Panc1 (cell line): ENCODE measurements at regions not wholly inside any gene's neighbourhood (a gene's known extent, or its start where the extent isn't known, plus 50 kb on each side); places are given as distances from the start of the nearest gene placed in this dataset.

Experiments
- ATAC-seq: fragments of 200-7000 bp; cut with Tn5 transposase; 2 replicates; pipeline ENCODE4 v1.9.1; 2020; ENCODE audit warnings: mild to moderate bottlenecking, moderate library complexity
- BruUV-seq: library from RNA; stranded (reverse); fragments of 400-500 nt; replicated peaks from 2 replicates; lab custom pipeline; 2021; lab: Mats Ljungman, UMichigan
- CTCF ChIA-PET: fragments of 300-600 bp; sonication (Branson Sonifier 250); formaldehyde crosslinking; loops from one replicate; lab custom pipeline; 2022; ENCODE audit warnings: antibody characterized with exemption; lab: Charles Lee
- POLR2A ChIA-PET: fragments of 300-600 bp; sonication (Branson Sonifier 250); formaldehyde crosslinking; loops from one replicate; lab custom pipeline; 2022; ENCODE audit warnings: antibody characterized with exemption; lab: Charles Lee
- DNase-seq: peaks from one replicate; pipeline ENCODE4 v3.0.0-alpha.2; 2010; ENCODE audit warnings: low read depth, low spot score
- H3K27ac ChIP-seq: 2 replicates; pipeline ENCODE4 v1.5.1; 2011; ENCODE audit warnings: mild to moderate bottlenecking, low read length, inconsistent platforms
- H3K27me3 ChIP-seq: fragments of 200-500 bp; sonication (Bioruptor generic); 2 replicates; pipeline ENCODE4 v1.6.0; 2014; ENCODE audit warnings: low read length, inconsistent platforms; ENCODE audit not compliant: control insufficient read depth, insufficient read depth
- H3K36me3 ChIP-seq: fragments of 200-500 bp; sonication (Bioruptor generic); 2 replicates; pipeline ENCODE4 v1.5.1; 2014; ENCODE audit warnings: inconsistent platforms, mild to moderate bottlenecking, low read length, moderate library complexity; ENCODE audit not compliant: control insufficient read depth, insufficient read depth
- H3K4me1 ChIP-seq: 2 replicates; pipeline ENCODE4 v1.5.1; 2011; ENCODE audit warnings: inconsistent platforms, mild to moderate bottlenecking, low read length, moderate library complexity; ENCODE audit not compliant: control insufficient read depth, insufficient read depth
- H3K4me3 ChIP-seq, 2 experiments: 2 replicates each; pipeline ENCODE4 v1.5.1; 2011 to 2012; ENCODE audit warnings: low read depth in 2 of 2, low read length in 2 of 2, mild to moderate bottlenecking in 2 of 2, inconsistent platforms in 1 of 2, moderate library complexity in 1 of 2
- H3K9me3 ChIP-seq: fragments of 200-500 bp; sonication (Bioruptor generic); 2 replicates; pipeline ENCODE4 v1.5.1; 2014; ENCODE audit warnings: low read depth, mild to moderate bottlenecking, inconsistent platforms, low read length, moderate library complexity; ENCODE audit not compliant: control insufficient read depth, insufficient read depth
- POLR2AphosphoS5 ChIP-seq: IDR thresholded peaks from 2 replicates; pipeline ENCODE4 v1.6.1; 2012; ENCODE audit warnings: mild to moderate bottlenecking, low read depth, low read length, moderate library complexity
- SIN3A ChIP-seq: IDR thresholded peaks from 2 replicates; pipeline ENCODE4 v1.6.1; 2012; ENCODE audit warnings: low read depth, mild to moderate bottlenecking, low read length, moderate library complexity, borderline replicate concordance; ENCODE audit not compliant: insufficient read depth
- TCF7L2 ChIP-seq: IDR thresholded peaks from 2 replicates; pipeline ENCODE4 v1.6.1; 2011; ENCODE audit warnings: mild to moderate bottlenecking, low read depth, low read length, inconsistent platforms
- in situ Hi-C: cut with HindIII; loops from 2 replicates; pipeline ENCODE4 v1.10.0; 2016; ENCODE audit warnings: low sequenced_read_pairs, low pct_unique_long_range_greater_than_20kb
- intact Hi-C: fragments of 100-400 bp; cut with micrococcal nuclease; formaldehyde crosslinking; loops from one replicate; pipeline ENCODE4 v1.10.0; 2022; ENCODE audit not compliant: unreplicated experiment
- TF ChIP-seq, protein P1 (sequence below): fragments of 450-650 bp; IDR thresholded peaks from 2 replicates; pipeline ENCODE4 v1.5.1; 2017; ENCODE audit warnings: mild to moderate bottlenecking
- TF ChIP-seq, protein P2 (sequence below), 2 experiments: IDR thresholded peaks; 2 replicates each; pipeline ENCODE4 v1.6.1; 2011 to 2012; ENCODE audit warnings: low read depth in 2 of 2, control low read depth in 1 of 2, low read length in 1 of 2, mild to moderate bottlenecking in 1 of 2, moderate library complexity in 1 of 2; ENCODE audit not compliant: insufficient read depth in 1 of 2

DNA sequence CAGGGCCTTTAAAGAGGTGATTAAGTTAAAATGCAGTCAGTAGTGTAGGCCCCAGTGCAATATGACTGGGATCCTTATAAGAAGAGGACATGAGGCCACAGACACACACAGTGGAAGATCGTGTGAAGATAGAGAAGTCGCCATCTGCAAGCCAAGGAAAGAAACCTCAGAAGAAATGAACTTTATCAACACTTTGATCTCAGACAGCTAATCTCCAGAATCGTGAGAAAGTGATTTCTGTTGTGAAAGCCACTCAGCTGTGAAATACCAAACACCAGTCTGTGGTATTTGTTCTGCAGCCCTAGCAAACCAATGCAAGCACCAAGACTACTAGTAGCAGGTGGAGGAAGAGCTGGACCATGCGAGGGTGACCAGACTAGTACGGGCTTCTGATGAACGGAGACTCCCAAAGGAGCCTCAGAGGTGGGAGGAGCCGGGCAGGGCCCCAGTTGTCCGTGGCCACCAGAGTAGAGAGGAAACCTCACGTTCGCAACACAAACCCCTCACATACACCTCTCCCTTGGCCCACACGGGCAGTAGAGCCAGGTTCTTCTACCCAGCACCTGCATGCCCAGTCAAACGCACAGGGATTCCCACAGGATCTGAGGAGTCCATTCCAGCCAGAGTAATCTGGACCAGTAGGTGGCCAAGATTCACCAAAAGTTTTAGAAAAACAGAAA lies 243.0 kb downstream of the TTC8 start:
- TF ChIP-seq, protein P1, sequence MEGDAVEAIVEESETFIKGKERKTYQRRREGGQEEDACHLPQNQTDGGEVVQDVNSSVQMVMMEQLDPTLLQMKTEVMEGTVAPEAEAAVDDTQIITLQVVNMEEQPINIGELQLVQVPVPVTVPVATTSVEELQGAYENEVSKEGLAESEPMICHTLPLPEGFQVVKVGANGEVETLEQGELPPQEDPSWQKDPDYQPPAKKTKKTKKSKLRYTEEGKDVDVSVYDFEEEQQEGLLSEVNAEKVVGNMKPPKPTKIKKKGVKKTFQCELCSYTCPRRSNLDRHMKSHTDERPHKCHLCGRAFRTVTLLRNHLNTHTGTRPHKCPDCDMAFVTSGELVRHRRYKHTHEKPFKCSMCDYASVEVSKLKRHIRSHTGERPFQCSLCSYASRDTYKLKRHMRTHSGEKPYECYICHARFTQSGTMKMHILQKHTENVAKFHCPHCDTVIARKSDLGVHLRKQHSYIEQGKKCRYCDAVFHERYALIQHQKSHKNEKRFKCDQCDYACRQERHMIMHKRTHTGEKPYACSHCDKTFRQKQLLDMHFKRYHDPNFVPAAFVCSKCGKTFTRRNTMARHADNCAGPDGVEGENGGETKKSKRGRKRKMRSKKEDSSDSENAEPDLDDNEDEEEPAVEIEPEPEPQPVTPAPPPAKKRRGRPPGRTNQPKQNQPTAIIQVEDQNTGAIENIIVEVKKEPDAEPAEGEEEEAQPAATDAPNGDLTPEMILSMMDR: no peak
- TF ChIP-seq SIN3A (no peak), POLR2AphosphoS5 (no peak), TCF7L2 (no peak)
- TF ChIP-seq, protein P2, sequence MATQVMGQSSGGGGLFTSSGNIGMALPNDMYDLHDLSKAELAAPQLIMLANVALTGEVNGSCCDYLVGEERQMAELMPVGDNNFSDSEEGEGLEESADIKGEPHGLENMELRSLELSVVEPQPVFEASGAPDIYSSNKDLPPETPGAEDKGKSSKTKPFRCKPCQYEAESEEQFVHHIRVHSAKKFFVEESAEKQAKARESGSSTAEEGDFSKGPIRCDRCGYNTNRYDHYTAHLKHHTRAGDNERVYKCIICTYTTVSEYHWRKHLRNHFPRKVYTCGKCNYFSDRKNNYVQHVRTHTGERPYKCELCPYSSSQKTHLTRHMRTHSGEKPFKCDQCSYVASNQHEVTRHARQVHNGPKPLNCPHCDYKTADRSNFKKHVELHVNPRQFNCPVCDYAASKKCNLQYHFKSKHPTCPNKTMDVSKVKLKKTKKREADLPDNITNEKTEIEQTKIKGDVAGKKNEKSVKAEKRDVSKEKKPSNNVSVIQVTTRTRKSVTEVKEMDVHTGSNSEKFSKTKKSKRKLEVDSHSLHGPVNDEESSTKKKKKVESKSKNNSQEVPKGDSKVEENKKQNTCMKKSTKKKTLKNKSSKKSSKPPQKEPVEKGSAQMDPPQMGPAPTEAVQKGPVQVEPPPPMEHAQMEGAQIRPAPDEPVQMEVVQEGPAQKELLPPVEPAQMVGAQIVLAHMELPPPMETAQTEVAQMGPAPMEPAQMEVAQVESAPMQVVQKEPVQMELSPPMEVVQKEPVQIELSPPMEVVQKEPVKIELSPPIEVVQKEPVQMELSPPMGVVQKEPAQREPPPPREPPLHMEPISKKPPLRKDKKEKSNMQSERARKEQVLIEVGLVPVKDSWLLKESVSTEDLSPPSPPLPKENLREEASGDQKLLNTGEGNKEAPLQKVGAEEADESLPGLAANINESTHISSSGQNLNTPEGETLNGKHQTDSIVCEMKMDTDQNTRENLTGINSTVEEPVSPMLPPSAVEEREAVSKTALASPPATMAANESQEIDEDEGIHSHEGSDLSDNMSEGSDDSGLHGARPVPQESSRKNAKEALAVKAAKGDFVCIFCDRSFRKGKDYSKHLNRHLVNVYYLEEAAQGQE (IDR thresholded peaks at IDR 0.05; ENCODE audit: insufficient read depth in 1 of 2, low read depth in 2 of 2, low read length in 1 of 2): no peak
- ChIA-PET CTCF (no interaction called here), POLR2A (no interaction called here)
- no peaks in the 10 kb centered on the region for H3K27me3 ChIP-seq
- ATAC-seq (no peak), DNase-seq (no peak)
- BruUV-seq: no TSS peak
- no peak overlapping the region for H3K27ac ChIP-seq
- H3K4me1 ChIP-seq: no peaks in the 10 kb centered on the region
- intact Hi-C loops: no loop called here
- no peak overlapping the region for H3K4me3 ChIP-seq
- no peaks in the 10 kb centered on the region for H3K9me3 ChIP-seq
- in situ Hi-C loops: no loop called here
- no peaks in the 10 kb centered on the region for H3K36me3 ChIP-seq

DNA sequence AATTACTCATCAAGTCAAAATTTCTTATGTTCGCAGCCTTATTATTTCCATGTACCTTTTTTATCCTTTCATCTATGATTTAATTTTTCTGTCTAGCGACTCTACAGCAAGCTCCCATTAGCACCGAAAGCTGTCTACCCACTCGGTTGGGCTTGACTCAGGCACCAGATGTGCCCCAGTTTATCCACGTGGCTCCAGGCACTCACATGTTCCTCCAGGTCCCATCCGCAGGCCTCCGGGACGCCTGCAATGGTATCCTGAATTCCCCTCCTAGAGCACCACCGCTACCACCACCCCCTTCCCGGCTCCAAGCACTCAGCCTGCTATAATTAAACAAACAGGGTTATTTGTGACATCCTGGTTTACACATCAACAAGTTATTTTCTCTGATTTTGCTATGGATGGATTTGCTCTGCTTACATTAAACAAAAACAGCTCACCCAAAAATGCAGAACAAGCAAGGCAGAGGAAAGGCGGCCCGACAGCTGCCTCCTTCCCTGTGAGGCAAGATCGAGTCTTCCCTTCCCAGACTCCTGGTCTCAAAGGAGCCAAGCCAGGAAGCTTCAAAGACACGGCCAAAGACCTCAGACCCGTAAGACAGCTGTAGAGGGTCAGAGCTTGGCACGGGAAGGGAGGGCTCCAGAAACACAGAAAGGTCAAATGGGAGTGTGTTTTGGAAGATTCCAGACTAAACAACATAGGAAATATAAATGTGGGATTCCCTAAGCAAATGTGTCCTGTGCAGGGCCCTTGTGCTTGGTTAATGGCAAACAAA lies 253.8 kb downstream of the TTC8 start:
- CTCF ChIA-PET: no interaction called here

More for the DNA sequence above, 253.8 kb downstream of the TTC8 start:
- intact Hi-C loops (no loop called here), in situ Hi-C loops (no loop called here)
- TF ChIP-seq, protein P1: no peak
- TF ChIP-seq POLR2AphosphoS5 (no peak), SIN3A (no peak), TCF7L2 (no peak)
- TF ChIP-seq, protein P2 (IDR thresholded peaks at IDR 0.05; ENCODE audit: insufficient read depth in 1 of 2, low read depth in 2 of 2, low read length in 1 of 2): no peak
- H3K4me1 ChIP-seq: no peaks in the 10 kb centered on the region
- no TSS peak for BruUV-seq
- no peaks in the 10 kb centered on the region for H3K36me3 ChIP-seq
- no peaks in the 10 kb centered on the region for H3K9me3 ChIP-seq
- no peak overlapping the region for H3K27ac ChIP-seq
- ATAC-seq: no peak
- DNase-seq: no peak
- POLR2A ChIA-PET: no interaction called here
- 0 out of 2 replicates have a peak, but pooled peaks cover 3% of the 10 kb centered on the region for H3K27me3 ChIP-seq
- H3K4me3 ChIP-seq: no peak overlapping the region
